ENCODE measurements at regions not wholly inside any gene's neighbourhood (a gene's known extent, or its start where the extent isn't known, plus 50 kb on each side); places are given as distances from the start of the nearest gene placed in this dataset.

DNA sequence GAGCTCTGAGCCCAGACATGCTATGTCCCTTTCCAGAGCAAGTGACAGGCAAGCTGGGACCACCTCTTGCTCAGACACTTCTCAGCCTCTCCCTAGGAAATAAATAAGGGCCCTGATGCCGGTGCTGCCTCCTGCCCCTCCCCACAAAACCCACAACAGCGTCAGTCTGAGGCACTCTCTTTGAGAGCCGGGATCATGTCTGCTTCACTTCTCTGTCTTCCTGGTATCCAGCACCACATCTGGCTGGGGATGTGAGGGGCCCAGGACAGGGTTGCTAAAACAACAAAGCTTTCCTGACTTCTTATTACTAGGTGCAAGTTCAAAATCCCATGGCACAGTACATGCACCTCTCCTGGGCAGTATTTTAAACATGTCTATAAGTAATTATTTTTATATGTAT, 103.9 kb upstream of the GLI2 start:
- TF ChIP-seq, protein P1, sequence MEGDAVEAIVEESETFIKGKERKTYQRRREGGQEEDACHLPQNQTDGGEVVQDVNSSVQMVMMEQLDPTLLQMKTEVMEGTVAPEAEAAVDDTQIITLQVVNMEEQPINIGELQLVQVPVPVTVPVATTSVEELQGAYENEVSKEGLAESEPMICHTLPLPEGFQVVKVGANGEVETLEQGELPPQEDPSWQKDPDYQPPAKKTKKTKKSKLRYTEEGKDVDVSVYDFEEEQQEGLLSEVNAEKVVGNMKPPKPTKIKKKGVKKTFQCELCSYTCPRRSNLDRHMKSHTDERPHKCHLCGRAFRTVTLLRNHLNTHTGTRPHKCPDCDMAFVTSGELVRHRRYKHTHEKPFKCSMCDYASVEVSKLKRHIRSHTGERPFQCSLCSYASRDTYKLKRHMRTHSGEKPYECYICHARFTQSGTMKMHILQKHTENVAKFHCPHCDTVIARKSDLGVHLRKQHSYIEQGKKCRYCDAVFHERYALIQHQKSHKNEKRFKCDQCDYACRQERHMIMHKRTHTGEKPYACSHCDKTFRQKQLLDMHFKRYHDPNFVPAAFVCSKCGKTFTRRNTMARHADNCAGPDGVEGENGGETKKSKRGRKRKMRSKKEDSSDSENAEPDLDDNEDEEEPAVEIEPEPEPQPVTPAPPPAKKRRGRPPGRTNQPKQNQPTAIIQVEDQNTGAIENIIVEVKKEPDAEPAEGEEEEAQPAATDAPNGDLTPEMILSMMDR (IDR thresholded peaks at IDR 0.05 in 4 of 5, conservative IDR thresholded peaks at IDR 0.05 in 1 of 5) = no peak
- no peak for TF ChIP-seq POLR2A (IDR thresholded peaks at IDR 0.05)
